HG03378 (cell line): ENCODE measurements at regions not wholly inside any gene's neighbourhood (a gene's known extent, or its start where the extent isn't known, plus 50 kb on each side); places are given as distances from the start of the nearest gene placed in this dataset.
"Not testable (repeated sequence)": the region's sequence is repeated elsewhere in the genome, so short reads cannot be mapped to it uniquely, and the experiment has no call there.

Experiments used
- ATAC-seq: cut with Tn5 transposase; IDR thresholded peaks from one replicate; pipeline ENCODE4 v1.9.1; 2021; ENCODE audit warnings: mild to moderate bottlenecking, moderate library complexity; ENCODE audit not compliant: unreplicated experiment

GRCh38 chr3:170670504-170670903 lies 84.6 kb upstream of the SLC7A14 start:
- no peak for ATAC-seq

- not testable (repeated sequence) for ATAC-seq
Observed at GRCh38 chr3:170662986-170663385, 77.1 kb upstream of the SLC7A14 start.

- no peak for ATAC-seq
Observed at GRCh38 chr3:170660139-170660538, 74.3 kb upstream of the SLC7A14 start.

- no peak for ATAC-seq
Observed at GRCh38 chr3:170657312-170657711, 71.4 kb upstream of the SLC7A14 start.

- ATAC-seq: no peak
Observed at GRCh38 chr3:170656284-170656683, 70.4 kb upstream of the SLC7A14 start.

- no peak for ATAC-seq
Observed at GRCh38 chr3:170653801-170654200, 67.9 kb upstream of the SLC7A14 start.

GRCh38 chr3:170651260-170651845 lies 65.5 kb upstream of the SLC7A14 start:
- no peak for ATAC-seq

- not testable (repeated sequence) for ATAC-seq
Observed at GRCh38 chr3:170650557-170650956, 64.7 kb upstream of the SLC7A14 start.

GRCh38 chr3:170644711-170645110 lies 58.8 kb upstream of the SLC7A14 start:
- ATAC-seq: no peak

GRCh38 chr3:170643831-170644230 lies 58.0 kb upstream of the SLC7A14 start:
- ATAC-seq: no peak

GRCh38 chr3:170642882-170643601 lies 57.2 kb upstream of the SLC7A14 start:
- no peak for ATAC-seq

GRCh38 chr3:170641510-170642236 lies 55.8 kb upstream of the SLC7A14 start:
- ATAC-seq: no peak

GRCh38 chr3:170640737-170641171 lies 54.9 kb upstream of the SLC7A14 start:
- ATAC-seq: no peak

GRCh38 chr3:170638988-170639387 lies 53.1 kb upstream of the SLC7A14 start:
- ATAC-seq: no peak

GRCh38 chr3:170637306-170637705 lies 51.4 kb upstream of the SLC7A14 start:
- ATAC-seq: no peak

GRCh38 chr3:170636400-170636973 lies 50.6 kb upstream of the SLC7A14 start:
- ATAC-seq: no peak
